Neutrophil (primary cell): ENCODE measurements at regions not wholly inside any gene's neighbourhood (a gene's known extent, or its start where the extent isn't known, plus 50 kb on each side); places are given as distances from the start of the nearest gene placed in this dataset.

ENCODE experiments used
- H3K27ac ChIP-seq: fragments of 200-600 bp; sonication (generic); 2 replicates; pipeline ENCODE4 v1.5.1; 2016; ENCODE audit warnings: mild to moderate bottlenecking, moderate library complexity
- H3K27me3 ChIP-seq: fragments of 200-600 bp; sonication (generic); 2 replicates; pipeline ENCODE4 v1.6.0; 2016; ENCODE audit warnings: mild to moderate bottlenecking
- H3K36me3 ChIP-seq: fragments of 200-600 bp; sonication (generic); 2 replicates; pipeline ENCODE4 v1.5.1; 2017
- H3K4me1 ChIP-seq, 2 experiments: fragments of 200-600 bp in 1 of 2; sonication (generic) in 1 of 2; 1 replicate in 1 of 2; 2 replicates in 1 of 2; pipeline versions ENCODE4 v1.5.1 to v1.6.1; 2013 to 2016; ENCODE audit warnings: low read depth in 1 of 2, low read length in 1 of 2, mild to moderate bottlenecking in 1 of 2, moderate library complexity in 1 of 2; ENCODE audit not compliant: control insufficient read depth in 1 of 2, insufficient read depth in 1 of 2
- H3K4me3 ChIP-seq, 2 experiments: fragments of 200-600 bp in 1 of 2; sonication (generic) in 1 of 2; 1 replicate in 1 of 2; 2 replicates in 1 of 2; pipeline ENCODE4 v1.5.1; 2013 to 2016; ENCODE audit warnings: low read depth in 1 of 2, low read length in 1 of 2, mild to moderate bottlenecking in 1 of 2, moderate library complexity in 1 of 2
- H3K9me3 ChIP-seq: fragments of 200-600 bp; sonication (generic); 2 replicates; pipeline ENCODE4 v1.5.1; 2016
- TF ChIP-seq, protein P1 (sequence below): fragments of 200-600 bp; sonication (generic); IDR thresholded peaks from 2 replicates; pipeline ENCODE4 v1.5.1; 2016; ENCODE audit warnings: antibody characterized with exemption

DNA sequence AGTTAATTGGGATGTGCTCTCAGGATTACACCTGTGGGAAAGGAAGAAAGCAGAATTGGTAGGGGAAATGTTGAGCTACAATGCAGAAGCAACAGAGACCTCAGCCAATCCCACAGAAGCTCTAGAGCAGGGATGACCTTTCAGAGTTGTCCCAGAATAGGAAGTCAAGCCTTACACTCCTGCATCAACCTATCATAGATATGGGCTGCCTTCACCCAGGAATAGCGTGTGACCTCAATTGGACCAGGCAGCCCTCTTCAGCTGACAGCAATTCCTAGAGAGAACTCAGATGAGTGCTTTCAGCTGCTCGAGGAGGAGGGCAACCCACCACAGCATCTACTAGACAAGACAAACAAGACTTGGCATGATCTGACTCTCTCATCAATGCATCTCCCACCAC is 189.7 kb downstream of the TMEM132E start:
- H3K9me3 ChIP-seq, result no peaks in the 10 kb centered on the region
- H3K36me3 ChIP-seq, result no peaks in the 10 kb centered on the region
- H3K27ac ChIP-seq, result no peak overlapping the region
- TF ChIP-seq, protein P1, sequence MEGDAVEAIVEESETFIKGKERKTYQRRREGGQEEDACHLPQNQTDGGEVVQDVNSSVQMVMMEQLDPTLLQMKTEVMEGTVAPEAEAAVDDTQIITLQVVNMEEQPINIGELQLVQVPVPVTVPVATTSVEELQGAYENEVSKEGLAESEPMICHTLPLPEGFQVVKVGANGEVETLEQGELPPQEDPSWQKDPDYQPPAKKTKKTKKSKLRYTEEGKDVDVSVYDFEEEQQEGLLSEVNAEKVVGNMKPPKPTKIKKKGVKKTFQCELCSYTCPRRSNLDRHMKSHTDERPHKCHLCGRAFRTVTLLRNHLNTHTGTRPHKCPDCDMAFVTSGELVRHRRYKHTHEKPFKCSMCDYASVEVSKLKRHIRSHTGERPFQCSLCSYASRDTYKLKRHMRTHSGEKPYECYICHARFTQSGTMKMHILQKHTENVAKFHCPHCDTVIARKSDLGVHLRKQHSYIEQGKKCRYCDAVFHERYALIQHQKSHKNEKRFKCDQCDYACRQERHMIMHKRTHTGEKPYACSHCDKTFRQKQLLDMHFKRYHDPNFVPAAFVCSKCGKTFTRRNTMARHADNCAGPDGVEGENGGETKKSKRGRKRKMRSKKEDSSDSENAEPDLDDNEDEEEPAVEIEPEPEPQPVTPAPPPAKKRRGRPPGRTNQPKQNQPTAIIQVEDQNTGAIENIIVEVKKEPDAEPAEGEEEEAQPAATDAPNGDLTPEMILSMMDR, result no peak
- no peak overlapping the region for H3K4me3 ChIP-seq
- no peaks in the 10 kb centered on the region for H3K4me1 ChIP-seq
- H3K27me3 ChIP-seq, result peaks cover 57% of the 10 kb centered on the region

DNA sequence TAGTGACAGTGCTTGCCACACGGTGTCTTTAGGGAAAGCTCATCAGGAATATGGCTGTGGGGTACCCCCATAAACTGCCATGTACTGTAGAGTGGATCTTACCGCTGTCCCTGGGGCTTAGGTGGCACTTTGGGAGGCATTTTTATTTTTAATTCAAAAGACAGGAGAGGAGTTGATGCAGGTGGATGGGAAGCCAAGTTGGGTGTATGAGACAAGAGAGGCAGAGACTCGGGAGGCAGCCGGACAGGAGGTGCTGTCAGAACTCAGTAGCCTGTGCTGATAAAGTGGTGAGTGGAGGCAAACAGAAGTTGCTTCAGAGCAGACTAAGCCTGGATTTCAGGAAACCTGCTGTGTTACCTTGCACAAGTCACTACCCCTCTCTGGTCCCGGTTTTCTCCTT is 185.9 kb downstream of the TMEM132E start:
- H3K4me3 ChIP-seq, result no peak overlapping the region
- TF ChIP-seq, protein P1, result no peak
- H3K36me3 ChIP-seq, result no peaks in the 10 kb centered on the region
- no peaks in the 10 kb centered on the region for H3K4me1 ChIP-seq
- H3K9me3 ChIP-seq, result no peaks in the 10 kb centered on the region
- H3K27ac ChIP-seq, result no peak overlapping the region
- H3K27me3 ChIP-seq, result peaks cover 52% of the 10 kb centered on the region

DNA sequence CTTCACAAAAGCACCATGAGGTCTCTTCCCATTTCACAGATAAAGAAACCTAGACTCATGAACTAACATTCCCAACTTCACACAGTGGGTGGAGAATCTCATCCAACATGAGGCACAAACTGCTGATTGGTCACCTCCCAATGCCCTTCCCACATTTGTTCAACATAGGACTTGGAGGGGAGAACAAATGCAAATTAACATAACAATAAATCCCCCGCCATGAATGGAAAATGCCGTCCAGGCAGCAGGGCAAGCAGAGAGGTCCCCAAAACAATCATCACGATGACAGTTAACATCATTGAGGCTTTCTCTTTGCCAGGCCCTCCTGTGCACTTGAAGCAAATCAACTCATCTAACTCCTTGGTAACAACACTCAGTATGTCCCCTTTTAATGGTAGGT is 185.3 kb downstream of the TMEM132E start:
- peaks cover 47% of the 10 kb centered on the region for H3K27me3 ChIP-seq
- no peaks in the 10 kb centered on the region for H3K4me1 ChIP-seq
- H3K9me3 ChIP-seq, result no peaks in the 10 kb centered on the region
- H3K36me3 ChIP-seq, result no peaks in the 10 kb centered on the region
- no peak overlapping the region for H3K4me3 ChIP-seq
- TF ChIP-seq, protein P1, result no peak
- H3K27ac ChIP-seq, result no peak overlapping the region

DNA sequence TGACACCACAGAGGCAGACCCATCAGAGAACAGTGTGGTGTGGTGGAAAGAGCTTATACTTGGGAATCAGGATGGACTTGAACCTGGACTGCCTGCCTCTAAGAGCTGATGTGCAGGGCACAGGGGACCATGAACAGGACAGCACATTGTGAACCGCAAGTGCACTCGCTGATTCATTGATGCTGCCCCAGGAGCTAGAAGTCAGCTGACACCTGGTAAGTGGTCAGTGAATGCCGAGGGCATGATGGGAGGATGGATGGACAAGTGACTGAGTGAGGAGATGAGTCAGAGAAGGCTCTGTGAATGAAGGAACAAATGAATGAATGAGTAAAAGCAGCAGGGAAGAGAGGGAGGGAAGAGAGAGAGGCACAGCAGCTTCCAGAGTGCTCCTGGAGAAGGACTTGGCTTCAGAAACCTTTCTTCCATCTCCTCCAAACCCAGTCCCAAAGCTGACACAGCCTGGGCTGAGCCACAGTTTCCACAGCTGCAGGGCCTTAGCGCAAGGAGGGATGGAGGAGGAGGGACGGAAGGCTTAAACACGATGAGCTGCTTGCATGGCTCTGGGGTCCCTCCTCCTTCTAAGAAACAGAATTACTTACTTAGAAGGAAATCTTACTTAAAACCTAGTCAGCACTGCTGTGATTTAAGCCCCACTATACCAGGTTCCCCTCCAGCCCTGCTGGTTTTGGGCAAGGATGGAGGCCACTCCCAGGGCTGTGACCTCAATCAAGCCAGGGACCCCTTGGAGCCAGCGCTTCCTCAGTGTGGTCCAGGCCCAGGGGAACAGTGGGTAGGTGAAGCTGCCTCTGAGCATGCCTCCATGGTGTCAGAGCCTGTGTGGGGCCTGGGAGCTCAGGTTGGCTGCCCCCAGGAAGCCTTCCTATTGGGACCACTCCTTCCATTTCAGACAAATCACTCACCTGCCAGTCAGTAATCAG is 184.6 kb downstream of the TMEM132E start:
- no peak overlapping the region for H3K4me3 ChIP-seq
- no peak overlapping the region for H3K27ac ChIP-seq
- TF ChIP-seq, protein P1, result no peak
- H3K27me3 ChIP-seq, result peaks cover 47% of the 10 kb centered on the region
- no peaks in the 10 kb centered on the region for H3K9me3 ChIP-seq
- no peaks in the 10 kb centered on the region for H3K36me3 ChIP-seq
- H3K4me1 ChIP-seq, result no peaks in the 10 kb centered on the region

DNA sequence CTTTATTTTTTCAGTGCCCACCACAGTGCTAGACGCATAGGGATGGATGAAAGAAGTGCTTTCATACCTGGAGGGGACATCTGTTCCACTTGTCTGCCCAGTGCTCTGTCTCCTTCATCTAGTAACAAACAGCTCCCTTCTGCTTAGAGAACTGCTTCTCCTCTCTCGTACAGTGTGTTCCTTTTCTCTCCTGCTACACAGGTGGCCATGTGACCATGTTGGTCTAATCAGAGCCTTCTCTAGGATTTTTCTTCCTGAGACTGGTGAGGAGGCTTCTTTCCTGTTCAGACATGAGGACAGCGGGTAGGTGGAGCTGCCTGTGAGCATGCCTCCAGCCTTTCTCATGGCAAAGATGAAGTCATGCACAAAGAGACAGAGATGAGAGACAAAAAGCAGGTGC is 182.7 kb downstream of the TMEM132E start:
- Histone ChIP-seq H3K27ac (no peak overlapping the region), H3K9me3 (no peaks in the 10 kb centered on the region), H3K4me3 (no peak overlapping the region), H3K4me1 (no peaks in the 10 kb centered on the region), H3K27me3 (peaks cover 37% of the 10 kb centered on the region), H3K36me3 (no peaks in the 10 kb centered on the region)
- TF ChIP-seq, protein P1, result no peak
